CD4-positive, alpha-beta T cell (primary cell): ENCODE measurements at regions not wholly inside any gene's neighbourhood (a gene's known extent, or its start where the extent isn't known, plus 50 kb on each side); places are given as distances from the start of the nearest gene placed in this dataset.
"Not testable (repeated sequence)": the region's sequence is repeated elsewhere in the genome, so short reads cannot be mapped to it uniquely, and the experiment has no call there.

ENCODE experiments used
- ATAC-seq: fragments of 200-7000 bp; cut with Tn5 transposase; one replicate; pipeline ENCODE4 v1.10.0; 2022; ENCODE audit warnings: mild to moderate bottlenecking; ENCODE audit not compliant: poor library complexity
- CTCF ChIA-PET: fragments of 350-600 bp; sonication (Branson Sonifier 250); formaldehyde crosslinking; loops from one replicate; lab custom pipeline; 2021; ENCODE audit warnings: antibody characterized with exemption, inconsistent platforms; lab: Charles Lee
- POLR2A ChIA-PET: fragments of 350-600 bp; sonication (Branson Sonifier 250); formaldehyde crosslinking; loops from one replicate; lab custom pipeline; 2021; ENCODE audit warnings: antibody characterized with exemption, inconsistent platforms; lab: Charles Lee
- DNase-seq, 14 experiments: peaks; one replicate each; pipeline ENCODE4 v3.0.0-alpha.2; 2013 to 2020; ENCODE audit warnings: mixed read lengths in 2 of 14
- H3K27ac ChIP-seq, 2 donors: one replicate each; pipeline versions ENCODE4 v1.5.1 to v1.7.0; 2013; ENCODE audit warnings: low read length in 2 of 2, low read depth in 1 of 2, mild to moderate bottlenecking in 1 of 2
- H3K27me3 ChIP-seq, 2 experiments: 1 replicate in 1 of 2; 2 replicates in 1 of 2; pipeline versions ENCODE4 v1.6.1 to v1.7.0; 2013; ENCODE audit warnings: low read length in 2 of 2, control low read depth in 1 of 2, mild to moderate bottlenecking in 1 of 2, moderate library complexity in 1 of 2; ENCODE audit not compliant: insufficient read depth in 2 of 2, control insufficient read depth in 1 of 2
- H3K36me3 ChIP-seq: one replicate; pipeline ENCODE4 v1.6.1; 2013; ENCODE audit warnings: low read length, control low read depth; ENCODE audit not compliant: insufficient read depth
- H3K4me1 ChIP-seq: one replicate; pipeline ENCODE4 v1.6.1; 2013; ENCODE audit warnings: low read length, control low read depth; ENCODE audit not compliant: insufficient read depth
- H3K4me3 ChIP-seq: one replicate; pipeline ENCODE4 v1.5.1; 2013; ENCODE audit warnings: mild to moderate bottlenecking, low read length, moderate library complexity
- H3K9me3 ChIP-seq, 2 experiments: 1 replicate in 1 of 2; 2 replicates in 1 of 2; pipeline versions ENCODE4 v1.6.1 to v1.7.0; 2013; ENCODE audit warnings: low read length in 2 of 2, mild to moderate bottlenecking in 2 of 2, control low read depth in 1 of 2, moderate library complexity in 1 of 2; ENCODE audit not compliant: control insufficient read depth in 1 of 2, insufficient read depth in 1 of 2
- H3K27ac Mint-ChIP-seq: one replicate; pipeline ENCODE4 v1.8.0; 2020; ENCODE audit warnings: mixed read lengths
- H3K27me3 Mint-ChIP-seq: one replicate; pipeline ENCODE4 v1.8.0; 2021; ENCODE audit warnings: mixed read lengths
- H3K36me3 Mint-ChIP-seq: one replicate; pipeline ENCODE4 v1.8.0; 2021; ENCODE audit warnings: low read depth, mixed read lengths
- H3K4me1 Mint-ChIP-seq: one replicate; pipeline ENCODE4 v1.8.0; 2021; ENCODE audit warnings: low read depth, mixed read lengths
- H3K4me3 Mint-ChIP-seq: one replicate; pipeline ENCODE4 v1.8.0; 2020; ENCODE audit warnings: mild to moderate bottlenecking, mixed read lengths
- H3K9me3 Mint-ChIP-seq: one replicate; pipeline ENCODE4 v1.8.0; 2020; ENCODE audit warnings: mixed read lengths
- CTCF ChIP-seq: fragments of 200-600 bp; IDR thresholded peaks from one replicate; pipeline ENCODE4 v1.8.0; 2022; ENCODE audit warnings: antibody characterized with exemption, mild to moderate bottlenecking
- intact Hi-C, 2 experiments: fragments of 100-400 bp; cut with DNase I in 1 of 2; cut with micrococcal nuclease in 1 of 2; formaldehyde crosslinking; loops; one replicate each; pipeline versions ENCODE4 v1.15.1 to v1.9.0; 2023 to 2025; cut with DNase I, micrococcal nuclease

DNA sequence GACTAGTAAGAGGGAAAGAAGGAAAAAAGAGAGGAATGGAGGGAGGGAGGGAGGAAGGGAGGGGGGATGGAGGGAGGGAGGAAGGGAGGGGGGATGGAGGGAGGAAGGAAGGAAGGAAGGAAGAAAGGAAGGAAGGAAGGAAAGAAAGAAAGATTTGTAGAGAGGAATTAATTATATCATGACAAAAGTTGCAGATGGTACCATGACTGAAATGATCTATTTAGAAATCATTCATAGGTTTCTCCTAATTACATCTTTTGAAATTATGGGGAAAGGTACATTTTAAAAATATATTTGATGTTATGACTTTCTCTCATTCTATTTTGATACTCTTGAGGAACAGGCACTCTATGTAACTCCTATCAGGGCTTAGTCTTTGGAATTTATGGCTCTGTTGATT, 236.2 kb upstream of the BTG1 start:
- Mint-ChIP-seq H3K36me3 (no peaks in the 10 kb centered on the region), H3K9me3 (no peaks in the 10 kb centered on the region), H3K27me3 (no peaks in the 10 kb centered on the region), H3K4me3 (no peak overlapping the region), H3K27ac (no peak overlapping the region), H3K4me1 (peaks cover 67% of the 10 kb centered on the region)
- intact Hi-C loops = no loop called here
- Histone ChIP-seq H3K27me3 (no peaks in the 10 kb centered on the region), H3K36me3 (no peaks in the 10 kb centered on the region), H3K4me3 (no peak overlapping the region), H3K4me1 (peaks cover 27% of the 10 kb centered on the region), H3K27ac (no peak overlapping the region), H3K9me3 (no peaks in the 10 kb centered on the region)
- TF ChIP-seq CTCF = no peak
- no peak for ATAC-seq
- POLR2A ChIA-PET = no interaction called here
- CTCF ChIA-PET = no interaction called here
- no peak for DNase-seq

- Mint-ChIP-seq H3K9me3 (no peaks in the 10 kb centered on the region), H3K36me3 (no peaks in the 10 kb centered on the region), H3K27ac (peak overlapping the region; percentile 84), H3K4me3 (peak overlapping the region; percentile 14), H3K27me3 (no peaks in the 10 kb centered on the region), H3K4me1 (peaks cover 84% of the 10 kb centered on the region)
- Histone ChIP-seq H3K27ac (peak overlapping the region; percentile 26 to 66), H3K4me3 (no peak overlapping the region), H3K4me1 (peaks cover 26% of the 10 kb centered on the region), H3K27me3 (no peaks in the 10 kb centered on the region), H3K9me3 (no peaks in the 10 kb centered on the region), H3K36me3 (no peaks in the 10 kb centered on the region)
- CTCF ChIA-PET = interaction anchor here (0.7 to 1.1 kb wide), 2 partner anchors 191 to 215 kb away, joined by 3 read pairs; no protein-coding TSS in a partner anchor
- intact Hi-C loops = loop anchor here in 1 of 2 experiments (2.0 kb wide), 2 partner anchors 18 to 24 kb away; no protein-coding TSS in a partner anchor
- DNase-seq (peak in 6 of 14 experiments; percentile 21 to 62 (median 48)), ATAC-seq (peak; percentile 93)
- POLR2A ChIA-PET = interaction anchor here (0.8 to 5.2 kb wide), 6 partner anchors 14 to 234 kb away, joined by 3 to 32 read pairs (median 4); partner anchors contain the start of gene BTG1
- TF ChIP-seq CTCF = no peak
Observed at GRCh38 chr12:92378682-92379479, 233.2 kb upstream of the BTG1 start.

DNA sequence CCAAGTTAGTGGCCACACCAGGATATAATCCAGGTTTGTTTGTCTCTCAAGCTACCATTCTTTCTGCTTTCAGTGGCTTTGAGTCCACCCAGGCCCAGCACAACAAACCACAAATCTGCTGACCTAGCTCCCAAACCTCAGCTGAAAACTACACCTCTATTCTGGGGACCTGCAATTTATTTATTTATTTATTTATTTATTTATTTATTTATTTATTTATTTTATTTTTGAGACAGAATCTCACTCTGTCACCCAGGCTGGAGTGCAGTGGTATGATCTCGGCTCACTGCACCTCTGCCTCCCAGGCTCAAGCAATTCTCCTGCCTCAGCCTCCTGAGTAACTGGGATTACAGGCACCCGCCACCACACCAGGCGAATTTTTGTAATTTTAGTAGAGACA, 229.9 kb upstream of the BTG1 start:
- H3K27me3 ChIP-seq, intact Hi-C loops, H3K9me3 ChIP-seq, H3K4me3 ChIP-seq, H3K36me3 Mint-ChIP-seq, H3K27ac ChIP-seq, H3K9me3 Mint-ChIP-seq, H3K36me3 ChIP-seq, H3K4me3 Mint-ChIP-seq, DNase-seq, CTCF ChIA-PET, H3K27me3 Mint-ChIP-seq, ATAC-seq: not testable (repeated sequence)
- POLR2A ChIA-PET = interaction anchor here (1.0 to 2.2 kb wide), 3 partner anchors 11 to 230 kb away, joined by 3 to 22 read pairs (median 12); partner anchors contain the start of gene BTG1
- Mint-ChIP-seq H3K4me1 (peaks cover 70% of the 10 kb centered on the region), H3K27ac (peak overlapping the region; percentile 37)
- peaks cover 22% of the 10 kb centered on the region for H3K4me1 ChIP-seq
